ENCODE measurements at regions not wholly inside any gene's neighbourhood (a gene's known extent, or its start where the extent isn't known, plus 50 kb on each side); places are given as distances from the start of the nearest gene placed in this dataset.
"Not testable (repeated sequence)": the region's sequence is repeated elsewhere in the genome, so short reads cannot be mapped to it uniquely, and the experiment has no call there.

- no peak for DNase-seq
Measured at GRCh38 chr18:52087140-52087539, 252.9 kb upstream of the DCC start.

GRCh38 chr18:52090005-52090404 lies 250.0 kb upstream of the DCC start:
- no peak for DNase-seq

- no peak for DNase-seq
Measured at GRCh38 chr18:52093171-52093570, 246.8 kb upstream of the DCC start.

GRCh38 chr18:52118684-52119083 lies 221.3 kb upstream of the DCC start:
- DNase-seq: no peak

DNA sequence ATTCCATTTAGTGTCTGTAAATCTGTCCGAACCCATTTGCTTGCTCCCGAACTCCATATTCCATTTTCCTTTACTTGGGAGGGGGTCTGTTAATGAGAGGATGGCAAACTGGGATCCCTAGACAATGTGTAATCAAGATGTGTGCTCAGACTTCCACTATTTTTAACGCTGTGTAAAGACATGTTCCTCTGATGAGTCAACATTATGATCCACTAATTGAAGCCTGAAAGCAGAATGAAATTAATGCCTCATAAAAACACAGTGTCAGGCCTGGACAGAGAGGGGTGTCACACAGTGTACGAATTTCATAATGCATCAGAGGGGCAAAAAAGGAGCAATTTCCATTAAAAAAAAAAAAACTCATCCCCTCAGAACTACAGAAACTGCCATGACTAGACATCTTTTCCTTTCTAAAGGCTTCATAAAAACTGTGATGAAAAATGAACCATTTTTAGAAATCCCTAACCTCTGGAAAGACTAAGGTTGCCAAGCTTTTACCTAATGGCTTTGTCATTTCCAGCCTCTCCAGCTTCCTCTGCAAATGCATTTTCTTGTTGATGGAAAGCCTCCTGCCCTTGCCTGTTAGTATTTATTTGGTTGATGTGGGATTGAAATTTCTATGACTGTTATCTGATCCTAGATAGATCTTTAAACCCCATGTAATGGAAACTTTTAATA lies 209.2 kb upstream of the DCC start:
- DNase-seq: no peak

- DNase-seq: no peak
Measured at GRCh38 chr18:52131845-52132244, 208.2 kb upstream of the DCC start.

- no peak for DNase-seq
Measured at GRCh38 chr18:52136532-52136931, 203.5 kb upstream of the DCC start.

DNA sequence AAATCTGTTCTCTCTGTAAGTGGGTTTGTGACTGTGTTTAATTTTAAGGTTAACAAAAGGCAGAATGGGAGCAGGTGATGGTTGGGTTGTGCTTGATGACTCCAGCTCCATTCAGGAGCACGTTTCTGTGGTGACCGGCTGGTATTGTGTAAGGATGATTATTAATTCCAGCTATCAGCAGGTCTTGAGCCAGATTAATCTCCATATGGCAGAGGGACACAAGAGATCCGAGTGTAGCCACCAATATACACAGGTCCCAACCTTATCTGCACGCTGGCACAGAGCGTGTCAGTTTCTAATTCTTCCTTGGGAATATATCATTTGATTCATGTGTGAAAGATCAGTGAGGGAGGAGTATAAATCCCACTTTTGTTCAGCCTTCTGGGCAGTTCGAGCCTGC lies 199.0 kb upstream of the DCC start:
- no peak for DNase-seq

DNA sequence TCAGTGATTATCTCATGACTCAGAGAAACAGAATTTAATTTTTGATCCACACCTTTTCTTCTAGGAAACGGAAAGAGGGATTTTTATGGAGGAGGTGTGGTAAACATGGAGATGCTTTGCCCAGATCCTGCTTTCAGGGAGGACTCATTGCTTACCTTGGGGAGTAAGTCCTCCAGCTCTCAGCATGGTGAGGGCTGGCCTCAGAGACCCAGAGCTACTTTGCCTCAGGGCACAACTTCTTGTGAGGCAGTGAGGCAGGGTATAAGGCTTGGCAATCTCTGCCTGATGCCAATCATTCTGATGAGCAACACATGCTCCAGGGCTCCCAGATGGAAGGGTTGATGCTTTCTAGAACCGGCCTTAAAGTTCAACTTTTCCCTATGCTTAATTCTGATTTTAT lies 189.9 kb upstream of the DCC start:
- no peak for DNase-seq

GRCh38 chr18:52152036-52152435 lies 188.0 kb upstream of the DCC start:
- no peak for DNase-seq

- DNase-seq: no peak
Measured at GRCh38 chr18:52156166-52156565, 183.8 kb upstream of the DCC start.

- DNase-seq: no peak
Measured at GRCh38 chr18:52160636-52161035, 179.4 kb upstream of the DCC start.

DNA sequence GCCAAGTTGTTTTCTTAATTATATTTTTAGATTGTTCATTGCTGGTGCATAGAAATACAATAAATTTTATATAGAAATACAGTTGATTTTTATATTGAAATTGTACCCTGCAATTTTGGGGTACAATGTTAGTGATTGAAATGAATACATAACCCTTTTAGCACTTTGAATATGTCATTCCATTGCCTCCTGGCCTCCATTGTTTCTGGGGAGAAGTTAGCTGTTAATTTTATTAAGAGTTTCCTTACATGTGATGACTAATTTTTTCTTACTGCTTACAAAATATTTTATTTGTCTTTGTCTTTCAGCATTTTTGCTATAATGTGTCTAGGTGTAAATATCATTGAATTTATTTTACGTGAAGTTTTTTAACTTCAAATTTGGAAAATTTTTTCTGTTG lies 176.5 kb upstream of the DCC start:
- no peak for DNase-seq

DNA sequence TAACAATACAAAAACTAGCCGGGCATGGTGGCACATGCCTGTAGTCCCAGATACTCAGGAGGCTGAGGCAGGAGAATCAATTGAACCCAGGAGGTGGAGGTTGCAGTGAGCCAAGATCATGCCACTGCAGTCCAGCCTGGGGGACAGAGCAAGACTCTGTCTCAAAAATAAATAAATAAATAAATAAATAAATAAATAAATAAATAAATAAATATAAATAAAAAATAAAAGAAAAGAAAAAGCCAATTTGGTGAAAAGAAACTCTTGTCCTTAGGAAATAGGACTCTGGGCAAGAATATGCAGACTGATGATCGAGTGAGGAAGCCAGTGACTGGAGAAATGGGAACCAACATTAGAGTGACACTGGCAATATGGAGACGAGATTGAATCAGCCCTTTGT lies 171.9 kb upstream of the DCC start:
- DNase-seq: not testable (repeated sequence)

GRCh38 chr18:52174220-52174619 lies 165.8 kb upstream of the DCC start:
- DNase-seq: no peak

DNA sequence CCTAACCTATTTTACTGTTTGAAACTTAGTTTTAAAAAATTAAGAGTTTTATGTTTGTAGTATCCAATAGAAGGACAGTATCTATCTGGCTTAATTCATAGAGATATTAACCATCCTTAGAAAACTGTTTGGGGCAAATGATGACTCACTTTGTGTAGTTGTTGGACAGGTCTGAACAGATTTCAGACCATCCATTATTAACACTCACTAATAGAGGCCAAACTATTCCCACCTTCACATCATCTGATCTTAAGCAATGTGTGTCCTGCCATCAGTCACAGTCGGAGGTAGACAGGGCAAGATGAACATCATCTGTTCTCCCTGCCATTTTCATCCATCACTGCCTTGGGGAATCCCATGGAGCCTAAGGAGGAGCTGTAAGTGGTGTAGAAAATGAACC lies 164.6 kb upstream of the DCC start:
- no peak for DNase-seq

- no peak for DNase-seq
Measured at GRCh38 chr18:52183107-52183506, 156.9 kb upstream of the DCC start.

DNA sequence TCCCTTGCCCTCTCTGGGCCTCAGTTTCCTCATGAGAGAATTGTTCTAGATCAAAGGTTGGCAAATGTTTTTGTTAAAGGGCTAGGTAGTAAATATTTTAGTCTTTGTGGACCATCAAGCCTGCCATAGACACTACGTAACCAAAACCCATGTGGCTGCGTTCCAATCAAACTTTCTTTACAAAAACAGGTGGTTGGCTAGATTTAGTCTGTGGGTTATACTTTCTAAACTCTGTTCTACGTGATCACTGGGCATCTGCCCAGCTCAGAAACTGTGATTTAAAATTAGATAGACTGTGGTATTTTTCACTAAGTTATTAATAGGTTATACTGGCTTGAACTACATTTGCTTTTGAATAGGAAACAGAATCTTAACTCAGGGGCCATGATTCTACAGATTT lies 149.8 kb upstream of the DCC start:
- no peak for DNase-seq

- DNase-seq: no peak
Measured at GRCh38 chr18:52190631-52191030, 149.4 kb upstream of the DCC start.

DNA sequence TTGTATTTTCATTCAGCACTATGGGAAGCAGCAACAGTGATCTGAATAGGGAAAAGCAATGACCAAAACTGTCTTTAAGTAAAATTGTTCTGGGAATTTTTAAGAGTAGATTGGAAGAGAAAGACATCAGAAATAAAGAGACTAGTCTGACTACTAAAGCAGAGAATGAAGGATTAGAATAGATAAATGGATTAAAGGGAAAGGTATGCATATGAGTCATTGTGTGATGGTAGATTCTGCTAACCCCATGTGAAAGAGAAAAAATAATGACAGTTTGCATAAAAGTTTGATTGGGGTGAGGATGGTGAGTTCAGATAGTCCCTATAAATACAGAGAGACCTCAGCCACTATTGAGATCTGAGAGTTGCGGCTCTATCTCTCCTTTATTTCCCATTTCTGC lies 139.6 kb upstream of the DCC start:
- no peak for DNase-seq

GRCh38 chr18:52200921-52201663 lies 138.9 kb upstream of the DCC start:
- DNase-seq: no peak

GRCh38 chr18:52208646-52209045 lies 131.4 kb upstream of the DCC start:
- no peak for DNase-seq

GRCh38 chr18:52216109-52216508 lies 123.9 kb upstream of the DCC start:
- DNase-seq: no peak

GRCh38 chr18:52216666-52217065 lies 123.3 kb upstream of the DCC start:
- DNase-seq: no peak

- no peak for DNase-seq
Measured at GRCh38 chr18:52219102-52219501, 120.9 kb upstream of the DCC start.
